GM12874 (cell line): ENCODE measurements at regions not wholly inside any gene's neighbourhood (a gene's known extent, or its start where the extent isn't known, plus 50 kb on each side); places are given as distances from the start of the nearest gene placed in this dataset.

Source experiments
- CTCF ChIP-seq: IDR thresholded peaks from 2 replicates; pipeline ENCODE4 v1.5.1; 2011; ENCODE audit warnings: low read depth, mild to moderate bottlenecking, control low read depth, low read length, moderate library complexity; ENCODE audit not compliant: insufficient read depth

GRCh38 chr1:14011888-14012287 lies 311.9 kb downstream of the PRDM2 start:
- no peak for TF ChIP-seq CTCF

GRCh38 chr1:14014929-14015328 lies 314.9 kb downstream of the PRDM2 start:
- no peak for TF ChIP-seq CTCF

GRCh38 chr1:14015917-14016316 lies 315.9 kb downstream of the PRDM2 start:
- no peak for TF ChIP-seq CTCF

GRCh38 chr1:14017531-14017961 lies 317.6 kb downstream of the PRDM2 start:
- no peak for TF ChIP-seq CTCF

GRCh38 chr1:14019461-14019860 lies 319.5 kb downstream of the PRDM2 start:
- TF ChIP-seq CTCF: no peak

- no peak for TF ChIP-seq CTCF
Observed at GRCh38 chr1:14020006-14020405, 320.0 kb downstream of the PRDM2 start.

GRCh38 chr1:14027099-14027498 lies 327.1 kb downstream of the PRDM2 start:
- no peak for TF ChIP-seq CTCF

- TF ChIP-seq CTCF: no peak
Observed at GRCh38 chr1:14031461-14031860, 331.5 kb downstream of the PRDM2 start.
